ENCODE measurements at regions not wholly inside any gene's neighbourhood (a gene's known extent, or its start where the extent isn't known, plus 50 kb on each side); places are given as distances from the start of the nearest gene placed in this dataset.

DNA sequence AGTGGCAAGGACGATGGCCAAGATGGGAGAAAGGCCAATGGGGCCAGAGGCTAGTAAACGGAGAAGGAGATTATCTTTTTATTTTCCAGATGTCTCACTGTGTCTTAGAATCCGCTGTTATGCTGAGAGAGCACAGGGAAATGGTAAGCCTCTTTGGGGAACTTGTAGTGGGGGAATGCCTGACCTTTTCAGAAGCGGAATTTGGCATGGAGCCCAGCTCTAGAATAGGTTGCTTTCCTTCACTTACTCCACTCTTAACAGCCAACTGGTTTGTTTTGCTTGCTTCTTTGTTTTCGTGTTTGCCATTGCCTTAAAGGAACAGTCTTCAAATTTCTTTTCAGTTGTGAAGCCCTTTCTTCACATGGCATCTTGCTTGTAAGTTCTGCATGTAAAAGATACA lies 316.2 kb upstream of the THRB start:
- Histone ChIP-seq H3K4me1 (ENCODE audit: control insufficient read depth, insufficient read depth, low read length) (no peaks in the 10 kb centered on the region), H3K36me3 (ENCODE audit: control insufficient read depth in 2 of 2, insufficient read depth in 1 of 2, low read length in 2 of 2) (no peaks in the 10 kb centered on the region), H3K27ac (ENCODE audit: extremely low read depth, low read depth, low read length) (no peak overlapping the region), H3K9me3 (ENCODE audit: control insufficient read depth, insufficient read depth, low read depth, low read length) (no peaks in the 10 kb centered on the region), H3K4me3 (ENCODE audit: low read depth, low read length) (no peak overlapping the region)
- ChIA-PET CTCF (interaction anchor here (0.6 to 0.7 kb wide), 2 partner anchors 762 to 781 kb away, joined by 3 read pairs; no protein-coding TSS in a partner anchor), POLR2A (no interaction called here)
- TF ChIP-seq MZF1 (tag by site-specific recombination; IDR thresholded peaks at IDR 0.05; ENCODE audit: borderline replicate concordance): 0 out of 2 replicates have a peak, but pooled peaks have one; percentile 22
- no peak for TF ChIP-seq HOXD13 (CRISPR knock-in tag; IDR thresholded peaks at IDR 0.05; ENCODE audit: borderline replicate concordance)
- TF ChIP-seq ZNF350 (tag by site-specific recombination; IDR thresholded peaks at IDR 0.05): peak; percentile 42; the same call in 1 of the 2 replicates

DNA sequence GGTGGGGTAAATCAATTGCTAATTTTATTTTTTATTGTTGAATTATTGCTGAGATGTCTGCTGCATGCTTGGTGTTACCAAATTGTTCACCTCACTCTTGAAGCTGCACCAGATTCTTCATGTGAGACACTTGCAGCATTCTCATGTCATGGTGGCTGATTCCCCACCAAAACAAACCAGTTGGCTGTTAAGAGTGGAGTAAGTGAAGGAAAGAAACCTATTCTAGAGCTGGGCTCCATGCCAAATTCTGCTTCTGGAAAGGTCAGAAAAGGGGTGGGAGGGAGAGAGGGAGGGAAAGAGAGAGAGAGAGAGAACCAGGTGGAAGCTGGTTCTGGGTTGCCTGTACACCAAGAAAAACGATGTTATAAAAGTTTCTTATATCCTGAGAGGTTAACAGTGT lies 317.5 kb upstream of the THRB start:
- TF ChIP-seq ZNF664 (tag by site-specific recombination; IDR thresholded peaks at IDR 0.05) (no peak), ZBTB6 (tag by site-specific recombination; IDR thresholded peaks at IDR 0.05) (peak; percentile 70; the same call in 1 of the 2 replicates), ZNF133 (tag by site-specific recombination; IDR thresholded peaks at IDR 0.05) (peak; percentile 15; the same call in 1 of the 2 replicates)
- Histone ChIP-seq H3K27ac (ENCODE audit: extremely low read depth, low read depth, low read length) (no peak overlapping the region), H3K4me1 (ENCODE audit: control insufficient read depth, insufficient read depth, low read length) (no peaks in the 10 kb centered on the region), H3K4me3 (ENCODE audit: low read depth, low read length) (no peak overlapping the region), H3K9me3 (ENCODE audit: control insufficient read depth, insufficient read depth, low read depth, low read length) (no peaks in the 10 kb centered on the region), H3K36me3 (ENCODE audit: control insufficient read depth in 2 of 2, insufficient read depth in 1 of 2, low read length in 2 of 2) (no peaks in the 10 kb centered on the region)
- POLR2A ChIA-PET: no interaction called here
- CTCF ChIA-PET: no interaction called here

DNA sequence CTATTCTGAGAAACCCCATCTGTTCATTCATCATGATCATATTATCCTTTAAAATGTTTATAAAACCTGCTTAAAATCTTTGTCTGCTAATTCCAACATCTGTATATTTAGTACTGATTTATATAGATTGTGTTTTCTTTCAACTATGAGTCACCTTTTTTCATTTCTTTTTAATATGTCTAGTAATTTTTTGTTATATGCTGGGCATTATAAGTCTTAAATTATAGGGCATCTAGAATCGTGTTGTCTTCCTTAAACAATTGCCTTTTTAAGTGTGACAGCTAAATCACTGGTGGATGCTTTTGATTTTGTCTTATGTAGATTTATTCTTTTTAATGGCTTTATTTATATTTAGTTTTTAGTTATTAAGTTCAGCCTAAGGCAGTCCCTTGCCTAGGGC lies 323.4 kb upstream of the THRB start:
- no peaks in the 10 kb centered on the region for H3K36me3 ChIP-seq (ENCODE audit: control insufficient read depth in 2 of 2, insufficient read depth in 1 of 2, low read length in 2 of 2)
- ChIA-PET POLR2A (no interaction called here), CTCF (interaction anchor here (0.5 kb wide), 1 partner anchor 521 kb away, joined by 3 read pairs; no protein-coding TSS in a partner anchor)
- no peaks in the 10 kb centered on the region for H3K9me3 ChIP-seq (ENCODE audit: control insufficient read depth, insufficient read depth, low read depth, low read length)
- H3K4me1 ChIP-seq (ENCODE audit: control insufficient read depth, insufficient read depth, low read length): no peaks in the 10 kb centered on the region
- no peak for TF ChIP-seq ZNF48 (tag by site-specific recombination; IDR thresholded peaks at IDR 0.05)
- TF ChIP-seq, protein P1, sequence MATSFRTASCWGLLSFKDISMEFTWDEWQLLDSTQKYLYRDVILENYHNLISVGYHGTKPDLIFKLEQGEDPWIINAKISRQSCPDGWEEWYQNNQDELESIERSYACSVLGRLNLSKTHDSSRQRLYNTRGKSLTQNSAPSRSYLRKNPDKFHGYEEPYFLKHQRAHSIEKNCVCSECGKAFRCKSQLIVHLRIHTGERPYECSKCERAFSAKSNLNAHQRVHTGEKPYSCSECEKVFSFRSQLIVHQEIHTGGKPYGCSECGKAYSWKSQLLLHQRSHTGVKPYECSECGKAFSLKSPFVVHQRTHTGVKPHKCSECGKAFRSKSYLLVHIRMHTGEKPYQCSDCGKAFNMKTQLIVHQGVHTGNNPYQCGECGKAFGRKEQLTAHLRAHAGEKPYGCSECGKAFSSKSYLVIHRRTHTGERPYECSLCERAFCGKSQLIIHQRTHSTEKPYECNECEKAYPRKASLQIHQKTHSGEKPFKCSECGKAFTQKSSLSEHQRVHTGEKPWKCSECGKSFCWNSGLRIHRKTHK (tag by site-specific recombination; IDR thresholded peaks at IDR 0.05): peak; percentile 96
- H3K4me3 ChIP-seq (ENCODE audit: low read depth, low read length): no peak overlapping the region
- no peak overlapping the region for H3K27ac ChIP-seq (ENCODE audit: extremely low read depth, low read depth, low read length)

DNA sequence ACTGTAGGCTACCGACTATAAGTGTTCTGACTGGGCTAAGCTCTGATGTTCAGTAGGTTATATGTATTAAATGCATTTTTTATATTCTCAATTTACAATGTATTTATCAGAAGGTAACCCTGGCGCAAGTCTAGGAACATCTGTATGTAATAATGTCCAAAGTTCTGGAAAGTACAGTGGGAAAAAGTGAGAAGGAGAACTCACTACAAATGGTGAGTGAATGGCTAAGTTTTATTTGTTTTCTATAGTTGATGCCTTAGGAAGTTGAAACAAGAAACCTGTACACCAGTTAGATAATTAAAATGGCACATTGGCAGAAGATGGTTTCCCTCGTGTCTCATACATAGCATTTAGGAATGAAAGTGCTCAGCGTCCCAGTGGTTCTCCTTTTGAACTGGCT lies 333.4 kb upstream of the THRB start:
- no peak for TF ChIP-seq ZNF292 (tag by site-specific recombination; IDR thresholded peaks at IDR 0.05; ENCODE audit: borderline replicate concordance, low read depth)
- no peak for TF ChIP-seq MYNN (tag by site-specific recombination; IDR thresholded peaks at IDR 0.05; ENCODE audit: borderline replicate concordance)
- TF ChIP-seq, protein P2, sequence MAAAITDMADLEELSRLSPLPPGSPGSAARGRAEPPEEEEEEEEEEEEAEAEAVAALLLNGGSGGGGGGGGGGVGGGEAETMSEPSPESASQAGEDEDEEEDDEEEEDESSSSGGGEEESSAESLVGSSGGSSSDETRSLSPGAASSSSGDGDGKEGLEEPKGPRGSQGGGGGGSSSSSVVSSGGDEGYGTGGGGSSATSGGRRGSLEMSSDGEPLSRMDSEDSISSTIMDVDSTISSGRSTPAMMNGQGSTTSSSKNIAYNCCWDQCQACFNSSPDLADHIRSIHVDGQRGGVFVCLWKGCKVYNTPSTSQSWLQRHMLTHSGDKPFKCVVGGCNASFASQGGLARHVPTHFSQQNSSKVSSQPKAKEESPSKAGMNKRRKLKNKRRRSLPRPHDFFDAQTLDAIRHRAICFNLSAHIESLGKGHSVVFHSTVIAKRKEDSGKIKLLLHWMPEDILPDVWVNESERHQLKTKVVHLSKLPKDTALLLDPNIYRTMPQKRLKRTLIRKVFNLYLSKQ (tag by site-specific recombination; IDR thresholded peaks at IDR 0.05; ENCODE audit: borderline replicate concordance): no peak
- no peak for TF ChIP-seq ZNF202 (tag by site-specific recombination; IDR thresholded peaks at IDR 0.05; ENCODE audit: borderline replicate concordance)
- no peak for TF ChIP-seq ZSCAN23 (tag by site-specific recombination; IDR thresholded peaks at IDR 0.05)
- TF ChIP-seq ZNF112 (tag by site-specific recombination; IDR thresholded peaks at IDR 0.05): no peak
- TF ChIP-seq ZNF311 (tag by site-specific recombination; IDR thresholded peaks at IDR 0.05; ENCODE audit: borderline replicate concordance): no peak
- ChIA-PET POLR2A (no interaction called here), CTCF (no interaction called here)
- Histone ChIP-seq H3K9me3 (ENCODE audit: control insufficient read depth, insufficient read depth, low read depth, low read length) (no peaks in the 10 kb centered on the region), H3K4me3 (ENCODE audit: low read depth, low read length) (no peak overlapping the region), H3K27ac (ENCODE audit: extremely low read depth, low read depth, low read length) (no peak overlapping the region), H3K4me1 (ENCODE audit: control insufficient read depth, insufficient read depth, low read length) (peaks cover 3% of the 10 kb centered on the region; the same call in 1 of the 2 replicates), H3K36me3 (ENCODE audit: control insufficient read depth in 2 of 2, insufficient read depth in 1 of 2, low read length in 2 of 2) (no peaks in the 10 kb centered on the region)

Measured in HEK293 (cell line).